GM10266 (cell line): ENCODE measurements at regions not wholly inside any gene's neighbourhood (a gene's known extent, or its start where the extent isn't known, plus 50 kb on each side); places are given as distances from the start of the nearest gene placed in this dataset.
"Not testable (repeated sequence)": the region's sequence is repeated elsewhere in the genome, so short reads cannot be mapped to it uniquely, and the experiment has no call there.

Experiments
- DNase-seq: peaks from one replicate; pipeline ENCODE4 v3.0.0; 2012; ENCODE audit errors: extremely low spot score
- TF ChIP-seq, protein P1 (sequence below): IDR thresholded peaks from 2 replicates; pipeline ENCODE4 v1.5.1; 2012; ENCODE audit warnings: mild to moderate bottlenecking, low read depth; ENCODE audit not compliant: control insufficient read depth, insufficient read depth; ENCODE audit errors: missing control alignments

DNA sequence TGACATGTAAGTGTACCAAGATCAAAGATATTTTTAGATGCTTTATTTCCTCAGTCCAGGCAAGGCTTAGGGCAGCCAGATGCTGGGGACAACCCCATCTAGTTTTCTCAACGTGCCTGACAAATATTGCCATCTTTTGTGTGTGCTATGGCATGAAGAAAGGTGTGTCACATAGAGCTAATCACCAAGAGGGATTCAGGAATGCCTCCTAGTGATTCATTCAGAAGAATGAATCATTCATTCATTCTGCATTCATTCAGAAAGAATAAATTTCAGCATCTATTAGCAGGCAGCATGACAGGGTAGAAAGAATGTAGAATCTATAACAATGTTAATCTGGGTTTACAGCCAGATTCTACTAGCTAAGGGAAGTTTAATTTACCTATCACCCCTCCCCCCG, 75.4 kb upstream of the LRRC4C start:
- DNase-seq = no peak
- TF ChIP-seq, protein P1, sequence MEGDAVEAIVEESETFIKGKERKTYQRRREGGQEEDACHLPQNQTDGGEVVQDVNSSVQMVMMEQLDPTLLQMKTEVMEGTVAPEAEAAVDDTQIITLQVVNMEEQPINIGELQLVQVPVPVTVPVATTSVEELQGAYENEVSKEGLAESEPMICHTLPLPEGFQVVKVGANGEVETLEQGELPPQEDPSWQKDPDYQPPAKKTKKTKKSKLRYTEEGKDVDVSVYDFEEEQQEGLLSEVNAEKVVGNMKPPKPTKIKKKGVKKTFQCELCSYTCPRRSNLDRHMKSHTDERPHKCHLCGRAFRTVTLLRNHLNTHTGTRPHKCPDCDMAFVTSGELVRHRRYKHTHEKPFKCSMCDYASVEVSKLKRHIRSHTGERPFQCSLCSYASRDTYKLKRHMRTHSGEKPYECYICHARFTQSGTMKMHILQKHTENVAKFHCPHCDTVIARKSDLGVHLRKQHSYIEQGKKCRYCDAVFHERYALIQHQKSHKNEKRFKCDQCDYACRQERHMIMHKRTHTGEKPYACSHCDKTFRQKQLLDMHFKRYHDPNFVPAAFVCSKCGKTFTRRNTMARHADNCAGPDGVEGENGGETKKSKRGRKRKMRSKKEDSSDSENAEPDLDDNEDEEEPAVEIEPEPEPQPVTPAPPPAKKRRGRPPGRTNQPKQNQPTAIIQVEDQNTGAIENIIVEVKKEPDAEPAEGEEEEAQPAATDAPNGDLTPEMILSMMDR = no peak

DNA sequence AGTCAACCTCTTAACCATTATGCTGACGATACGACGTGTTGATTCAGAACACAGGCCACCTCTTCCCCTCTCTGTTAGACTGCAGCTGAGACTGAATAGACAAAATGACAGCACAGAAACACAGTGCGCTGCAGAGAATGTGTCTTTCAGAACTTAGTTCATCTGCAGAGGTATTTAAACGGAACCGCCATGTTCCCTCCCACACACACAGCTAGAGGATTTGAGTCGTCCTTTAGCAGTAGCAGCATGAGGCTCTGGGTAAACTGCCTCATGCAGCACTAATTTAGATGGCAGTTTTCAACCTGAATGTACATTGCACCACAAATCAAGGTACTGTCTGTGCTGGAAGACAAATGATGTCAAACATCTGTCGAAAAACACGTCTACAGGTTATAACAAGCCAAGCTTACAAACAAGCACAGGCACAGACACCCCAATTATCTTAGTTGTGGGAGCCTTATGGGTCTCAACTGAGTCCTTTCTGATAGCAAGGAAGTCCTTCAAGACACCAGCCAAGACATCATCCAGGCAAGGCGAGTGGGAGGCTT, 76.6 kb upstream of the LRRC4C start:
- TF ChIP-seq, protein P1 = no peak
- DNase-seq = no peak

- not testable (repeated sequence) for DNase-seq
Observed at GRCh38 chr11:41544902-41545301, 85.5 kb upstream of the LRRC4C start.

DNA sequence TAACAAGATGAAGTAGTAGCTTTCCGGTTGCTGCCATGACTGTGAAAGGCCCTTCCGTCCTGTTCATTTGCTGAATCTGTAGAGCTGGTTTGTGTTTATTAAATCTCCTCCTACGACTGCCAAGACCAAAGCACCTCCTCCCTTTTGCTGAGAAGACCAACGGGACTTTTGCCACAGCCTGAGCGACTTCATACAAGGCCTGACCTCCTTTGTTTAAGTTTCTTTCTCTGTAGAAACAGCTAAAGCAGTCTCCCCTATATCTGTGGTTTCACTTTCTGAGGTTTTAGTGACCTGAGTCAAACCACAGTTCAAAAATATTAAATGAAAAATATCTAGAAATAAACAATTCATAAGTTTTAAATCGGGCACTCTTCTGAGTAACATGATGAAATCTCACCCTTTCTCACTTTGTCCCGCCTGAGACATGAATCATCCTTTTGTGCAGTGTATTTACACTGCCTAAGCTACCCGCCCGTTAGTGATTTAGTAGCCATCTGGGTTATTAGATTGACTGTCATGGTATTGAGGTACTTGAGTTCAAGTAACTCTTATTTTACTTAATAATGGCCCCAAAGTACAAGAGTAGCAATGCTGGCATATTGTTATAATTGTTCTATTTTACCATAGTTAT, 119.1 kb upstream of the LRRC4C start:
- no peak for DNase-seq
- TF ChIP-seq, protein P1 = no peak

DNA sequence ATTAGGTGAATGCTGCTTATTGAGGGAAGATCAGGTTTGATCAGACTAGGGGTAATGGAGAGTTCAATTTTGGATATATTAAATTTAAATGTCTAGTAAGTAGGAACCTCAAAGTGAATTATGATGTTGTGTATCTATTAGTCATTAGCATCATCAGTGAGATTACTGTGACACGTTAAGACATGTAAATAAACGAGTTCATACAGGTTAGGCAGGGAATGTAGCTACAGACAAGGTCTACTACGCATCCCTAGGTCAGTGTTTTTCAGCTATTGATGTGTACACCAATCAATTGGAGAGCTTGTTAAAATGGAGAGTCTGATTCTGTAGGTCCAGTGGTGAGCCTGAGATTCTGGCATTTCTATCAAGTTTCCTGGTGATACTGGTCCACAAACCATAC, 120.1 kb upstream of the LRRC4C start:
- DNase-seq = no peak
- TF ChIP-seq, protein P1 = no peak

DNA sequence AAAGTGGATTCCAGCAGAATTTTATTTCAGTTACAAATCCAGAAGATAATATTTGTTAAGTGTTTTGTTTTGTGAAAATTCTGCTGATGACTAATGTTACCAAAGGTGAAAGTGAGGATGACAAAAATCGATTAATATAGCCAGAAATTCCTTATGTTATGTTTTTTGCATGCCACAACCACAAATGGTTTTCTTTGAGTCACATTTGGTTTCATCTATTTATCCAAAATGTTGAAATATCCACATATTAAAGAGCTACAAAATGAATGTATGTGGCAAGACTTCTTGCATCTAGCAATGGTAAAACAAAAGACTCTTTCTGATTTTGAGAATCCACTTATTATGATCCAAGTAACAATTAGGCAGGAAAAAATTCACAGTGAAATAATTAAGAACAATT, 150.1 kb upstream of the LRRC4C start:
- no peak for DNase-seq
- TF ChIP-seq, protein P1 = no peak

- TF ChIP-seq, protein P1 = no peak
- no peak for DNase-seq
Observed at GRCh38 chr11:41612415-41612814, 153.0 kb upstream of the LRRC4C start.

DNA sequence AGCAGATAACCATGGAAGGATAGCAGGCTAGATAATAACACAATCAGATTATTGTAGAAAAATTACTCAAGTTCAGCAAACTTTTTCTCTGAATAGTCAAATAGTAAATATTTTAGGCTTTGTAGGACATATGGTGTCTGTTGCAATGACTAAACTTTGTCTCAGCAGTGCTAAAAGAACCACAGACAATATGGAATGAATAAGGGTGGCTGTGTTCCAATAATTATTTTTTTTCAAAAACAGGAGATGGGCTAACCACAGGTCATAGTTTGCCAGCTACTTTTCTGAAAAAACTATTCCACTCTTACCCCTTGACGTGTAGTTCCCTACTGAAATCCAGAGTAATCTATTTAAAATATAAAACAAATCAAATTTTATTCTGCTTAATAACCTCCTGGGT, 153.9 kb upstream of the LRRC4C start:
- TF ChIP-seq, protein P1 = no peak
- DNase-seq = no peak
